ENCODE measurements at regions not wholly inside any gene's neighbourhood (a gene's known extent, or its start where the extent isn't known, plus 50 kb on each side); places are given as distances from the start of the nearest gene placed in this dataset.

GRCh38 chr2:12047761-12048160 is 301.3 kb downstream of the LPIN1 start:
- TF ChIP-seq, protein P1, sequence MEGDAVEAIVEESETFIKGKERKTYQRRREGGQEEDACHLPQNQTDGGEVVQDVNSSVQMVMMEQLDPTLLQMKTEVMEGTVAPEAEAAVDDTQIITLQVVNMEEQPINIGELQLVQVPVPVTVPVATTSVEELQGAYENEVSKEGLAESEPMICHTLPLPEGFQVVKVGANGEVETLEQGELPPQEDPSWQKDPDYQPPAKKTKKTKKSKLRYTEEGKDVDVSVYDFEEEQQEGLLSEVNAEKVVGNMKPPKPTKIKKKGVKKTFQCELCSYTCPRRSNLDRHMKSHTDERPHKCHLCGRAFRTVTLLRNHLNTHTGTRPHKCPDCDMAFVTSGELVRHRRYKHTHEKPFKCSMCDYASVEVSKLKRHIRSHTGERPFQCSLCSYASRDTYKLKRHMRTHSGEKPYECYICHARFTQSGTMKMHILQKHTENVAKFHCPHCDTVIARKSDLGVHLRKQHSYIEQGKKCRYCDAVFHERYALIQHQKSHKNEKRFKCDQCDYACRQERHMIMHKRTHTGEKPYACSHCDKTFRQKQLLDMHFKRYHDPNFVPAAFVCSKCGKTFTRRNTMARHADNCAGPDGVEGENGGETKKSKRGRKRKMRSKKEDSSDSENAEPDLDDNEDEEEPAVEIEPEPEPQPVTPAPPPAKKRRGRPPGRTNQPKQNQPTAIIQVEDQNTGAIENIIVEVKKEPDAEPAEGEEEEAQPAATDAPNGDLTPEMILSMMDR (IDR thresholded peaks at IDR 0.05), result no peak
- TF ChIP-seq POLR2A (IDR thresholded peaks at IDR 0.05), result no peak
